WTC11 (cell line): ENCODE measurements at regions not wholly inside any gene's neighbourhood (a gene's known extent, or its start where the extent isn't known, plus 50 kb on each side); places are given as distances from the start of the nearest gene placed in this dataset.

ENCODE experiments used
- ATAC-seq: fragments of 200-7000 bp; cut with Tn5 transposase; 2 replicates; pipeline ENCODE4 v1.10.0; 2021; ENCODE audit warnings: mild to moderate bottlenecking, moderate library complexity
- CTCF ChIA-PET: fragments of 300-600 bp; sonication (Branson Sonifier 250); formaldehyde crosslinking; loops from one replicate; lab custom pipeline; 2021; ENCODE audit warnings: antibody characterized with exemption; lab: Charles Lee
- POLR2A ChIA-PET: fragments of 350-600 bp; sonication (Branson Sonifier 250); formaldehyde crosslinking; loops from one replicate; lab custom pipeline; 2021; ENCODE audit warnings: antibody characterized with exemption; lab: Charles Lee
- DNase-seq: peaks from one replicate; pipeline ENCODE4 v3.0.0; 2021; ENCODE audit warnings: low spot score
- H3K27ac Mint-ChIP-seq: 2 replicates; pipeline ENCODE4 v1.8.0; 2021; ENCODE audit warnings: mixed read lengths
- H3K27me3 Mint-ChIP-seq: 2 replicates; pipeline ENCODE4 v1.8.0; 2021; ENCODE audit warnings: low read depth, mild to moderate bottlenecking, moderate library complexity, mixed read lengths
- H3K36me3 Mint-ChIP-seq: 2 replicates; pipeline ENCODE4 v1.8.0; 2021; ENCODE audit warnings: mixed read lengths
- H3K4me1 Mint-ChIP-seq: 2 replicates; pipeline ENCODE4 v1.8.0; 2022; ENCODE audit warnings: mixed read lengths
- H3K4me3 Mint-ChIP-seq: 2 replicates; pipeline ENCODE4 v1.8.0; 2021; ENCODE audit warnings: mild to moderate bottlenecking, moderate library complexity, mixed read lengths
- H3K9me3 Mint-ChIP-seq: 2 replicates; pipeline ENCODE4 v1.8.0; 2021; ENCODE audit warnings: mixed read lengths
- ATF3 ChIP-seq: sonication (generic); formaldehyde crosslinking; conservative IDR thresholded peaks from 2 replicates; pipeline ENCODE4 v1.8.1; 2022; ENCODE audit warnings: mild to moderate bottlenecking, missing genetic modification reagents
- CREB1 ChIP-seq: sonication (generic); formaldehyde crosslinking; IDR thresholded peaks from 2 replicates; pipeline ENCODE4 v1.8.0; 2023; ENCODE audit warnings: mild to moderate bottlenecking, missing genetic modification reagents
- CTCF ChIP-seq: fragments of 200-600 bp; IDR thresholded peaks from 2 replicates; pipeline ENCODE4 v1.8.0; 2022; ENCODE audit warnings: antibody characterized with exemption
- EMX1 ChIP-seq: fragments of 250-450 bp; sonication (Bioruptor Pico); IDR thresholded peaks from 2 replicates; pipeline ENCODE4 v1.8.0; 2021; ENCODE audit warnings: mild to moderate bottlenecking
- GRHL2 ChIP-seq: fragments of 250-450 bp; sonication (Bioruptor Pico); IDR thresholded peaks from 2 replicates; pipeline ENCODE4 v1.8.0; 2022; ENCODE audit warnings: mild to moderate bottlenecking, moderate library complexity; ENCODE audit not compliant: insufficient replicate concordance, severe bottlenecking
- JAZF1 ChIP-seq: fragments of 250-450 bp; sonication (Bioruptor Pico); IDR thresholded peaks from 2 replicates; pipeline ENCODE4 v1.9.0; 2021; ENCODE audit warnings: moderate library complexity, mild to moderate bottlenecking, inconsistent platforms
- NFATC4 ChIP-seq: fragments of 250-450 bp; sonication (Bioruptor Pico); IDR thresholded peaks from 2 replicates; pipeline ENCODE4 v1.9.0; 2021; ENCODE audit warnings: mild to moderate bottlenecking
- OVOL2 ChIP-seq: fragments of 250-450 bp; sonication (Bioruptor Pico); IDR thresholded peaks from 2 replicates; pipeline ENCODE4 v1.9.0; 2021; ENCODE audit warnings: mild to moderate bottlenecking, borderline replicate concordance
- SMAD3 ChIP-seq: sonication (generic); formaldehyde crosslinking; IDR thresholded peaks from 2 replicates; pipeline ENCODE4 v1.8.0; 2022; ENCODE audit warnings: missing genetic modification reagents, mild to moderate bottlenecking, borderline replicate concordance
- TEAD1 ChIP-seq: sonication (generic); formaldehyde crosslinking; IDR thresholded peaks from 2 replicates; pipeline ENCODE4 v1.8.0; 2022; ENCODE audit warnings: mild to moderate bottlenecking, missing genetic modification reagents
- TP53 ChIP-seq: sonication (generic); formaldehyde crosslinking; IDR thresholded peaks from 2 replicates; pipeline ENCODE4 v1.8.1; 2023; ENCODE audit warnings: mild to moderate bottlenecking, missing genetic modification reagents
- ZNF219 ChIP-seq: sonication (generic); formaldehyde crosslinking; IDR thresholded peaks from 2 replicates; pipeline ENCODE4 v1.8.0; 2023; ENCODE audit warnings: missing genetic modification reagents, mild to moderate bottlenecking, borderline replicate concordance
- ZNF396 ChIP-seq: fragments of 250-450 bp; sonication (Bioruptor Pico); IDR thresholded peaks from 2 replicates; pipeline ENCODE4 v1.8.0; 2021; ENCODE audit warnings: mild to moderate bottlenecking, moderate library complexity, borderline replicate concordance
- ZNF423 ChIP-seq: fragments of 250-450 bp; sonication (Bioruptor Pico); IDR thresholded peaks from 2 replicates; pipeline ENCODE4 v2.1.2; 2022; ENCODE audit warnings: mild to moderate bottlenecking, moderate library complexity
- ZNF671 ChIP-seq: fragments of 250-450 bp; sonication (Bioruptor Pico); IDR thresholded peaks from 2 replicates; pipeline ENCODE4 v1.8.0; 2021; ENCODE audit warnings: mild to moderate bottlenecking
- TF ChIP-seq, protein P1 (sequence below): sonication (generic); formaldehyde crosslinking; IDR thresholded peaks from 2 replicates; pipeline ENCODE4 v1.8.0; 2023; ENCODE audit warnings: mild to moderate bottlenecking, missing genetic modification reagents
- TF ChIP-seq, protein P2 (sequence below): sonication (generic); formaldehyde crosslinking; IDR thresholded peaks from 2 replicates; pipeline ENCODE4 v1.8.1; 2022; ENCODE audit warnings: missing genetic modification reagents, borderline replicate concordance
- TF ChIP-seq, protein P3 (sequence below): sonication (generic); formaldehyde crosslinking; IDR thresholded peaks from 2 replicates; pipeline ENCODE4 v1.8.0; 2022; ENCODE audit warnings: mild to moderate bottlenecking, missing genetic modification reagents
- TF ChIP-seq, protein P4 (sequence below): sonication (generic); formaldehyde crosslinking; IDR thresholded peaks from 2 replicates; pipeline ENCODE4 v1.8.0; 2022; ENCODE audit warnings: mild to moderate bottlenecking, missing genetic modification reagents
- TF ChIP-seq, protein P5 (sequence below): fragments of 250-450 bp; sonication (Bioruptor Pico); IDR thresholded peaks from 2 replicates; pipeline ENCODE4 v1.9.0; 2021; ENCODE audit warnings: moderate library complexity, mild to moderate bottlenecking, inconsistent platforms, borderline replicate concordance
- TF ChIP-seq, protein P6 (sequence below): fragments of 250-450 bp; sonication (Bioruptor Pico); IDR thresholded peaks from 2 replicates; pipeline ENCODE4 v1.9.0; 2021; ENCODE audit warnings: mild to moderate bottlenecking

DNA sequence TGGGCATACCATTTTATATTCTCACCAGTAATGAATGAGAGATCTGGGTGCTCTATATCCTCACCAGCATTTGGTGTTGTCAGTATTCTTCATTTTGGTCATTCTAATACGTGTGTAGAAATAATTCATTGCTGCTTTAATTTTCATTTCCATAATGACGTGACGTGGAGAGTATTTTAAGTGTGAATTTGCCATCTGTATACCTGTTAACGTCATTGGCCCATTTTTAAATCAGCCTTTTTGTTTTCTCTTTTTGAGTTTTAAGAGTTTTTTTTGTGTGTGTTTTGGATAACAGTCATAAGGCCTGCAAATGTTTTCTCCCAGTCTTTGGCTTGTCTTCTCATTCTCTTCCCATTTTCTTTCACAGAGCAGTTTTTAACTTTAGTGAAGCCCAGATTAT, 74.4 kb upstream of the SYT1 start:
- no peak overlapping the region for H3K4me3 Mint-ChIP-seq
- TF ChIP-seq, protein P1, sequence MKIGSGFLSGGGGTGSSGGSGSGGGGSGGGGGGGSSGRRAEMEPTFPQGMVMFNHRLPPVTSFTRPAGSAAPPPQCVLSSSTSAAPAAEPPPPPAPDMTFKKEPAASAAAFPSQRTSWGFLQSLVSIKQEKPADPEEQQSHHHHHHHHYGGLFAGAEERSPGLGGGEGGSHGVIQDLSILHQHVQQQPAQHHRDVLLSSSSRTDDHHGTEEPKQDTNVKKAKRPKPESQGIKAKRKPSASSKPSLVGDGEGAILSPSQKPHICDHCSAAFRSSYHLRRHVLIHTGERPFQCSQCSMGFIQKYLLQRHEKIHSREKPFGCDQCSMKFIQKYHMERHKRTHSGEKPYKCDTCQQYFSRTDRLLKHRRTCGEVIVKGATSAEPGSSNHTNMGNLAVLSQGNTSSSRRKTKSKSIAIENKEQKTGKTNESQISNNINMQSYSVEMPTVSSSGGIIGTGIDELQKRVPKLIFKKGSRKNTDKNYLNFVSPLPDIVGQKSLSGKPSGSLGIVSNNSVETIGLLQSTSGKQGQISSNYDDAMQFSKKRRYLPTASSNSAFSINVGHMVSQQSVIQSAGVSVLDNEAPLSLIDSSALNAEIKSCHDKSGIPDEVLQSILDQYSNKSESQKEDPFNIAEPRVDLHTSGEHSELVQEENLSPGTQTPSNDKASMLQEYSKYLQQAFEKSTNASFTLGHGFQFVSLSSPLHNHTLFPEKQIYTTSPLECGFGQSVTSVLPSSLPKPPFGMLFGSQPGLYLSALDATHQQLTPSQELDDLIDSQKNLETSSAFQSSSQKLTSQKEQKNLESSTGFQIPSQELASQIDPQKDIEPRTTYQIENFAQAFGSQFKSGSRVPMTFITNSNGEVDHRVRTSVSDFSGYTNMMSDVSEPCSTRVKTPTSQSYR: no peak
- TF ChIP-seq ZNF423 (no peak), TEAD1 (CRISPR knock-in tag) (no peak), NFATC4 (CRISPR knock-in tag) (no peak), ATF3 (no peak), SMAD3 (CRISPR knock-in tag) (no peak), ZNF219 (CRISPR knock-in tag) (no peak), TP53 (CRISPR knock-in tag) (no peak), ZNF671 (CRISPR knock-in tag) (no peak), EMX1 (CRISPR knock-in tag) (no peak)
- TF ChIP-seq, all 79 proteins: peak for 0
- H3K9me3 Mint-ChIP-seq: peaks cover 17% of the 10 kb centered on the region
- H3K27ac Mint-ChIP-seq: no peak overlapping the region
- DNase-seq (no peak), ATAC-seq (no peak)
- peaks cover 12% of the 10 kb centered on the region for H3K36me3 Mint-ChIP-seq
- H3K4me1 Mint-ChIP-seq: peaks cover 31% of the 10 kb centered on the region
- H3K27me3 Mint-ChIP-seq: no peaks in the 10 kb centered on the region
- ChIA-PET POLR2A (no interaction called here), CTCF (no interaction called here)

GRCh38 chr12:78792052-78792698, 72.4 kb upstream of the SYT1 start:
- ChIA-PET CTCF (no interaction called here), POLR2A (no interaction called here)
- DNase-seq (no peak), ATAC-seq (no peak)
- Mint-ChIP-seq H3K4me1 (peaks cover 23% of the 10 kb centered on the region), H3K27me3 (no peaks in the 10 kb centered on the region; the same call in 1 of the 2 replicates), H3K27ac (no peak overlapping the region), H3K4me3 (no peak overlapping the region), H3K36me3 (peaks cover 24% of the 10 kb centered on the region), H3K9me3 (peaks cover 32% of the 10 kb centered on the region)
- TF ChIP-seq, protein P2, sequence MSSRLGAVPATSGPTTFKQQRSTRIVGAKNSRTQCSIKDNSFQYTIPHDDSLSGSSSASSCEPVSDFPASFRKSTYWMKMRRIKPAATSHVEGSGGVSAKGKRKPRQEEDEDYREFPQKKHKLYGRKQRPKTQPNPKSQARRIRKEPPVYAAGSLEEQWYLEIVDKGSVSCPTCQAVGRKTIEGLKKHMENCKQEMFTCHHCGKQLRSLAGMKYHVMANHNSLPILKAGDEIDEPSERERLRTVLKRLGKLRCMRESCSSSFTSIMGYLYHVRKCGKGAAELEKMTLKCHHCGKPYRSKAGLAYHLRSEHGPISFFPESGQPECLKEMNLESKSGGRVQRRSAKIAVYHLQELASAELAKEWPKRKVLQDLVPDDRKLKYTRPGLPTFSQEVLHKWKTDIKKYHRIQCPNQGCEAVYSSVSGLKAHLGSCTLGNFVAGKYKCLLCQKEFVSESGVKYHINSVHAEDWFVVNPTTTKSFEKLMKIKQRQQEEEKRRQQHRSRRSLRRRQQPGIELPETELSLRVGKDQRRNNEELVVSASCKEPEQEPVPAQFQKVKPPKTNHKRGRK (CRISPR knock-in tag): no peak
- TF ChIP-seq ZNF396 (CRISPR knock-in tag): no peak
- TF ChIP-seq CTCF: no peak
- TF ChIP-seq, protein P3, sequence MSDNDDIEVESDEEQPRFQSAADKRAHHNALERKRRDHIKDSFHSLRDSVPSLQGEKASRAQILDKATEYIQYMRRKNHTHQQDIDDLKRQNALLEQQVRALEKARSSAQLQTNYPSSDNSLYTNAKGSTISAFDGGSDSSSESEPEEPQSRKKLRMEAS (CRISPR knock-in tag): no peak
- no peak for TF ChIP-seq ZNF423
- TF ChIP-seq NFATC4 (CRISPR knock-in tag): no peak
- no peak for TF ChIP-seq CREB1
- no peak for TF ChIP-seq GRHL2 (CRISPR knock-in tag)
- TF ChIP-seq, protein P4, sequence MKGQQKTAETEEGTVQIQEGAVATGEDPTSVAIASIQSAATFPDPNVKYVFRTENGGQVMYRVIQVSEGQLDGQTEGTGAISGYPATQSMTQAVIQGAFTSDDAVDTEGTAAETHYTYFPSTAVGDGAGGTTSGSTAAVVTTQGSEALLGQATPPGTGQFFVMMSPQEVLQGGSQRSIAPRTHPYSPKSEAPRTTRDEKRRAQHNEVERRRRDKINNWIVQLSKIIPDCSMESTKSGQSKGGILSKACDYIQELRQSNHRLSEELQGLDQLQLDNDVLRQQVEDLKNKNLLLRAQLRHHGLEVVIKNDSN: no peak
- TF ChIP-seq, protein P1: no peak
- no peak for TF ChIP-seq OVOL2 (CRISPR knock-in tag)
- TF ChIP-seq JAZF1 (CRISPR knock-in tag): no peak
- TF ChIP-seq, protein P5, sequence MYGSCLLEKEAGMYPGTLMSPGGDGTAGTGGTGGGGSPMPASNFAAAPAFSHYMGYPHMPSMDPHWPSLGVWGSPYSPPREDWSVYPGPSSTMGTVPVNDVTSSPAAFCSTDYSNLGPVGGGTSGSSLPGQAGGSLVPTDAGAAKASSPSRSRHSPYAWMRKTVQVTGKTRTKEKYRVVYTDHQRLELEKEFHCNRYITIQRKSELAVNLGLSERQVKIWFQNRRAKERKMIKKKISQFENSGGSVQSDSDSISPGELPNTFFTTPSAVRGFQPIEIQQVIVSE (CRISPR knock-in tag): no peak
- TF ChIP-seq, protein P6, sequence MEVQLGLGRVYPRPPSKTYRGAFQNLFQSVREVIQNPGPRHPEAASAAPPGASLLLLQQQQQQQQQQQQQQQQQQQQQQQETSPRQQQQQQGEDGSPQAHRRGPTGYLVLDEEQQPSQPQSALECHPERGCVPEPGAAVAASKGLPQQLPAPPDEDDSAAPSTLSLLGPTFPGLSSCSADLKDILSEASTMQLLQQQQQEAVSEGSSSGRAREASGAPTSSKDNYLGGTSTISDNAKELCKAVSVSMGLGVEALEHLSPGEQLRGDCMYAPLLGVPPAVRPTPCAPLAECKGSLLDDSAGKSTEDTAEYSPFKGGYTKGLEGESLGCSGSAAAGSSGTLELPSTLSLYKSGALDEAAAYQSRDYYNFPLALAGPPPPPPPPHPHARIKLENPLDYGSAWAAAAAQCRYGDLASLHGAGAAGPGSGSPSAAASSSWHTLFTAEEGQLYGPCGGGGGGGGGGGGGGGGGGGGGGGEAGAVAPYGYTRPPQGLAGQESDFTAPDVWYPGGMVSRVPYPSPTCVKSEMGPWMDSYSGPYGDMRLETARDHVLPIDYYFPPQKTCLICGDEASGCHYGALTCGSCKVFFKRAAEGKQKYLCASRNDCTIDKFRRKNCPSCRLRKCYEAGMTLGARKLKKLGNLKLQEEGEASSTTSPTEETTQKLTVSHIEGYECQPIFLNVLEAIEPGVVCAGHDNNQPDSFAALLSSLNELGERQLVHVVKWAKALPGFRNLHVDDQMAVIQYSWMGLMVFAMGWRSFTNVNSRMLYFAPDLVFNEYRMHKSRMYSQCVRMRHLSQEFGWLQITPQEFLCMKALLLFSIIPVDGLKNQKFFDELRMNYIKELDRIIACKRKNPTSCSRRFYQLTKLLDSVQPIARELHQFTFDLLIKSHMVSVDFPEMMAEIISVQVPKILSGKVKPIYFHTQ (CRISPR knock-in tag): no peak
